ENCODE measurements at regions not wholly inside any gene's neighbourhood (a gene's known extent, or its start where the extent isn't known, plus 50 kb on each side); places are given as distances from the start of the nearest gene placed in this dataset.
"Not testable (repeated sequence)": the region's sequence is repeated elsewhere in the genome, so short reads cannot be mapped to it uniquely, and the experiment has no call there.

DNA sequence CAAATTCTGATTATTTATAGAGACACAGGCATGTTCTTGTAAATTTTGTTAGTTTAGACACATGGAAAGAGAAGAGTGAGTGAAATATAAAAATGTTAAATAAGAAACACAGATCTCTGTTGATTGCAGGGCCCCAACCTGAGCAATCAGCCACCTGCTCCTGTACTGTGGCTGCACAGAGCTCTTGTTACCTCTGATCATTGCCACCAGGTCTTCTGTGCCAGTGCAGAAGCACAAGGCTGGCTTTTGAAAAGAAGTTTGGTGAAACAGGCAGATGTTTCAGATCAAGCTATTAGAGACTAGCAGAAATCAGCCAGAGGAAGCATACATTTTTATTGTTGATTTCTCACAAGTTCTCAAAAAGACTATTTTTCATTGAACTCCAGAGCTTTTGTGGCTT, 434.1 kb upstream of the OR4E1 start:
- DNase-seq = no peak

DNA sequence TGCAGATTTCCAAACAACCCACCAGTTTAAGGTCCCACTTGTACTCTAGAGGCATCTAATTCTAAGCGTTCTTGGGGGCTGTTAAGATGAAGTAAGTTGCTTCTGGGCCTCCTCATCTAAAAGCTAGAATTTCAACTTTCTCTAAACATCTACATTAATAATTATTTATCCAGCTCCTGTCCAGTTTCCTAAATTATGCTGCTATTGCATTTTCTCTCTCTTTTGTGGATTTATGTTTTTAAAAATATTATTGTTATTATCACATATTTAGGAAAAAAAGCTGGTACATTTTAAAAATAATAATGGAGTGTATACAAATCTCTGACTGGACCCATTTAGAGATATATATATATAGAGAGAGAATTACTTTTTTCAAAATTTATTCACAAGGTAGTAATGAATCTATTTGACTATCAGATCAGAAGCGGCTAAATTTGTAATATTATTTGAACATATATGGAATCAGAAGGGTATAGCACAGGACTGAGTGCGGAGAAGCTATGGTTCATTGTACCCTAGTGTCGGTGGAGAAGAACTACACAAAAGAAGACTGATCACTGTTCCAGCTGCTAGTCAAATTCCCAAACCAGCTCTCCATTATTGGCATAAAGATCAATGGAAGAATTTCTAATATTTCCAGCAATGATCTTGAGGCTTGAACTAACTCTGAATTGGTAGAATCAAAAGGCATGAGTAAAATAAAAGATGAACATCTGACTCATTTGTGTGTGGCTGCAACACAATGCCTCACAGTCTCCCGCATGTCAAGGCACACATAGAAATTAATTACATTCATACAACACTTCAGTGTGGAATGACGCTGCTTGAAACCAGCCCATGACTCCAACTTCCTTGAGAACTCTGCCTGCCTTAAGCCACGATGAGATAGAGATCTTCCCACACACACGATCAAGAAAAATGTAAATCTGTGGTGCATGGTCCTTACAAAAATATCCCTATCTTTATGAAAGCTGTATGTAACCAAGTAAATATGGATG, 433.4 kb upstream of the OR4E1 start:
- DNase-seq = no peak

DNA sequence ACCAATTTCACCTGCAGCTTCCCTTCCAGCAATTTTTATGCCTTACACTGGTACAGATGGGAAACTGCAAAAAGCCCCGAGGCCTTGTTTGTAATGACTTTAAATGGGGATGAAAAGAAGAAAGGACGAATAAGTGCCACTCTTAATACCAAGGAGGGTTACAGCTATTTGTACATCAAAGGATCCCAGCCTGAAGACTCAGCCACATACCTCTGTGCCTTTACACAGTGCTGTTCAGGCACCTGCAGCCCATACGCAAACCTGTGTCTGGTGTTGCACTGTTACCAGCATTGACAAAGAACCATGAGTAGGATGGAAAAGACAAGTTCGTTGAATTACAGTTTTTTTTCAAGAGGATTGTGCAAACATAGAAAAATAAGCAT, 432.0 kb upstream of the OR4E1 start:
- no peak for DNase-seq

DNA sequence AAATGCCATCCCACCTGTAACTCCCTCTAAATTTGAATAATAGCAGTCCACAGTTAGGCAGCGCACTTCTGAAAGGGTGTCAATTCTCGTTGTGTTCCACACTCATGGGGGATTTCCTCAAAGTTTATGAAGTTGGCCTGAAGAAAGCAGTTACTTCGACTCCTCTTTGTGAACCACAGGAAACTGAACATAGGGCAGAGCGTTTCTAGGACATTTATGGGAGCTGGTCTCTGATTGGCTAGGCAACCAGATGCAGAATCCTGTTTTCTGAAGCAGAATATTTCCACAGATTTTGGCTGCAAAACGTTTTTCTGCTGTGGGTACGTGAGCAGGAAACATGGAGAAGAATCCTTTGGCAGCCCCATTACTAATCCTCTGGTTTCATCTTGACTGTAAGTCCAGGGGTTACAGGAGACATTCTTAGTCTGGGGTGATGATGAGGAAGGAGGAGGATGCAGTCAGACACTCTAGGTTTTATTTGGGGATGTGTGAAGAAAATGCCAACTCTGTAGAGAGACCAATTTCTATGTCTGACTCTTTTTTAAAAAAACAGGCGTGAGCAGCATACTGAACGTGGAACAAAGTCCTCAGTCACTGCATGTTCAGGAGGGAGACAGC, 431.5 kb upstream of the OR4E1 start:
- no peak for DNase-seq

DNA sequence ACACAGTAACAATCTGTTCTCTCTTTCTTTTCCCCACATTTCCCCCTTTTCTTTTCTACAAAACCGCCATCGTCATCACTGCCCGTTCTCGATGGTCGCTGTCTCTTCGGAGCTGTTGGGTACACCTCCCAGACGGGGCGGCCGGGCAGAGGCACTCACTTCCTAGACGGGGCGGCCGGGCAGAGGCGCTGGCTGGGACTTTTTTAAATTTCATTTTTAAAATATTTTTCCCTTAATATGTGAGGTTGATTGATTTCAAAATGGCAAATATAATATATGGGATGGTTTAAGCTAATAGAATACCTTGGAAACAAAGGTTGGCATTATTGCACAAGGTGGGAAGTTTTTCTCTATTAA, 427.1 kb upstream of the OR4E1 start:
- not testable (repeated sequence) for DNase-seq

DNA sequence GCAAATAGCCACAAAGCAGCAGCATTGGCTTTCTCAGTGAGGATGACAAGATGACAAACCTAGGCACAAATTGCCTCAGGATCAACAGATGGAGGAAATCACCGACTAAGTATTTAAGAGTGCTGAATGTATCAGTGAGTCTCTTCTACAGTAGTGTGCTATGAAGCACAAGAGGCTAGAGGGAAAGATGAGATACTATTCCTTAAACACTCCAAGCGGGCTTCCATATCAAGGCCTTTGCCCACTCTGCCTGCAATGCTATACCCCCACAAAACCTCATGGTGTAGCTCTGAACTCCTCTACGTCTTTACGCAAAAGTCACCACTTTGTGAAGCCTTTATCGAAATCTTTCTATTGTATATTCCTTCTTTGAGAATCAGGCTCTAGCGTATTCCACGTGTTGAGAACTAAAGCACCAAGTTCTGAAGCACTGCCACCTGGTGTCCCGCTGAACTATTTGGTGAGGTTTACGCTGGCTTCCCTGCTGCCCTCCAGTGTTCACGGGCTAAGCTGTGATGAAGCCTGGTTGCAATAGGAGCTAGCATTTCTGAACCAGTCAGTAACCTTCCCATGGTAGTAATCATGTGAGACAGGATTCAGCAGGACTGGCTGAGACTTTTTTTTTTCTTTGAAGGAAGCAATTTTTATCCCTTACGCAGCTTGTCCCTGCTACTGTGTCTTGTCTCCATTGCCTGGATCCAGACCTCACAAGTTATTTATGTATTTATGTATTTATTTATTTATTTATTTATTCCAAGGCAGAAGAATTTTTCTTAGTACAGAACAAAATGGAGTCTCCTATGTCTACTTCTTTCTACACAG, 426.5 kb upstream of the OR4E1 start:
- peak in 24 of 51 donors; percentile 1 to 56 (median 12) for DNase-seq

DNA sequence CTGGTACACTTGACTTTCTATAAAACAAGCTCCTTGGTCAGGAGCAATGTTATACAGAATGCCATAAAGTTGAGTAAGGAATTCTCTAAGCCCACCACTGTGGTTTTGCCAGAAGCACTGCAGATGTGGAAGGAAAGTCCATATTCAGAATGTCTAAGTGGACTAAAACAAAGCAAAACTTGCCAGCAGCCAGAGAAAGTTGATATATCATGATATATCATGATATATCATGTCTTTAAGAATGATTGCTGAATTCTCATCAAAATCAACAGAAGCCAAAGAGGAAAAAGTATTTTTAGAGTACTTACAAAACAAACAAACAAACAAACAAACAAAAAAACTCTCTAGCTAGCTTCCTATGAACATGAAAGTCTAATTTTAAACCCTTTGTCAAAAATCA, 424.8 kb upstream of the OR4E1 start:
- DNase-seq = no peak

DNA sequence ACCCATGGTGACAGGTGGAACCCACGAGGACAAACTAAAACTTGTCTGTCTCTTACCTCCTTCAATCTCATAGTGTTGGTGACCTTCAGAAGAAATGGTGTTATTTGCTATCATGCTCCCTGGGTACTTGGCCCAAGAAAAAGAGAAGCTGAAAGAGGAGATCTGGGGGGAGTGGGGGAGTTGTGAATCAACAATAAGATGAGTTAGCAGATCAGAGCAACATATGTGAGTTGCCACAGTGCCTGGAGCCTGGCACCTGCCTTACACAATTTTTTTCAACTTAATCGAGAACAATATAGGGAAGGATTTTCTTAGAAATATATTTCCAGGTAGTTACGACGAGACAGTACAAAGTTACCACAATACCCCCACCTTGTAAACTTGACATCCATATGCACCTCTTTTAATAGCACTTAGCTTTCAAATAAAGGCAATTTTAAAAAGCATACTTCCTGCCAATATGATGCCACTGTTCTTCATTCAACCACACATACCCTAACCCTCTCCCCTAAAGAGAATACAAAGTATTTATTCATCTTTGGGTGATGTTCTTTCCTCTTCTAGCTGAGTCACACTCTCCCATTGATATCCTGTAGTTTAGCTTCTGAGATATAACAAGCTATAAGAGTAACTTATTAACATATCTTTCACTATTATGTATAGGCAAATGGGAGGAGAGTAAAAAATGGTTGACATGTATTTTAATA, 424.1 kb upstream of the OR4E1 start:
- no peak for DNase-seq

DNA sequence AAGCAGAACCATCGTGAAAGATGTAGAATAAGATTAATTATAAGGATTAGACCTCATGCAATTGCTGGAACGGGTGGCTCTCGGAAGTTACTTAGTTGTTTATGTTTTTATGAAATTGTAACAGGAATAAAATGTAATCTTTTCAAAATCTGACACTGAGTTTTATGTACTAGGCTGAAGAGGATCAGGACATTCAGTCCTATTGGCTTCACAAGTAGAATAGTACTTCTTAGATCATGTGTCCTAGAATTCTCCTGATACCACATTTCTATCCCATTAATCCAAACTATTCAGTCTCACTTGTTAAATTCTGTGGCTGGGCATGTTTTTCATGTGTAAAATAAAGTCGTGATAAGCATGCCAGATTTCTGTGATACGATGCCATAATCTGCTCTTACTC, 423.5 kb upstream of the OR4E1 start:
- DNase-seq = no peak

DNA sequence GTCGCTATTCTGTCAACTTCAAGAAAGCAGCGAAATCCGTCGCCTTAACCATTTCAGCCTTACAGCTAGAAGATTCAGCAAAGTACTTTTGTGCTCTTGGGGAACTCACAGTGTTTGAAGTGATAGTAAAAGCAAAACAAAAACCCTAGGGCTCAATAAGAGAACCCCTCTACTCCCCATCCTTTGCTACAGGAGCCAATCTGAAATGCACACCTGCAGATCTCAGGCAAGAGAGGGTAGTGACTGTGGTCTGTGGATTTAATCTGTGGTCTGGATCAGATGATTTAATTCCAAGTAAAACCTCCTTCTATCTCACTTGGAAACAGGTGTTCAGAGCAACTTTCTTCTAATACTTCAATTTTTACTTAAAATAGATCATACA, 422.9 kb upstream of the OR4E1 start:
- DNase-seq = no peak

DNA sequence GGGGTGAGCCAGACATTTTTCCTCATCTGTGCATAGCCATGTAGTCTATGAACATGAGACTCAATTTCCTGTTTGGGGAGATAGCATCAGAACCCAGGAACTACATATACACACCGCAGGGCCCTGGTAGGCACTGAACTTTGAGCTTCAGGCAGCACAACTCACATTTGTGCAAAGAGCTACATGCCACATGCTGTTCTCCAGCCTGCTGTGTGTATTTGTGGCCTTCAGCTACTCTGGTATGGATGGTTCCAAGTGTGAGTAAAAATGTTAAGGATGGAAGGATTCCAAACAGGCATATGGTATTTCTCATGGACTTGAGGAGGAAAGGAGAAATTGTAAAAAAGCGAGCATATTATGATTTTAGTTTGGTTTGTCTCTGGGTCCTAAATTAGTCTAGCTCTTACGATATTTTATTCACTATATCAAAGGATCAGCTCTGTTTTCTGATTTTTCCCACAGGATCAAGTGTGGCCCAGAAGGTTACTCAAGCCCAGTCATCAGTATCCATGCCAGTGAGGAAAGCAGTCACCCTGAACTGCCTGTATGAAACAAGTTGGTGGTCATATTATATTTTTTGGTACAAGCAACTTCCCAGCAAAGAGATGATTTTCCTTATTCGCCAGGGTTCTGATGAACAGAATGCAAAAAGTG, 422.4 kb upstream of the OR4E1 start:
- peak in 1 of 51 donors; percentile 1 for DNase-seq

DNA sequence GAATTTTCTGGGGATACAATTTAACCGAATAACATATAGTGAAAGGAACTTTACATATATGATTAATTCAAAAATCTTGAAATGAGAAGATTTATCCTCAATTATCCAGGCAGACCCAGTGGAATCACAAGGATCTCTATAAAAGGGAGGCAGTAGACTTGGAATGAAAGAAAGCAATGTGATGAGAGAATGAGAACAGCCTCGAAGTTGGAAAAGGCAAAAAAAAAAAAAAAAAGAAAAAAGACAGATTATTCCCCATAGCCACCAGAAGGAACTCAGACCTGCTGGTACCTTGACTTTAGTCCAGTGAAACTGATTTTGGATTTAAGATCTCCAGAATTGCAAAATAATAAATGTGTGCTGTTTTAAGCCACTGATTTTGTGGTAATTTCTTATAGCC, 416.3 kb upstream of the OR4E1 start:
- DNase-seq = no peak

DNA sequence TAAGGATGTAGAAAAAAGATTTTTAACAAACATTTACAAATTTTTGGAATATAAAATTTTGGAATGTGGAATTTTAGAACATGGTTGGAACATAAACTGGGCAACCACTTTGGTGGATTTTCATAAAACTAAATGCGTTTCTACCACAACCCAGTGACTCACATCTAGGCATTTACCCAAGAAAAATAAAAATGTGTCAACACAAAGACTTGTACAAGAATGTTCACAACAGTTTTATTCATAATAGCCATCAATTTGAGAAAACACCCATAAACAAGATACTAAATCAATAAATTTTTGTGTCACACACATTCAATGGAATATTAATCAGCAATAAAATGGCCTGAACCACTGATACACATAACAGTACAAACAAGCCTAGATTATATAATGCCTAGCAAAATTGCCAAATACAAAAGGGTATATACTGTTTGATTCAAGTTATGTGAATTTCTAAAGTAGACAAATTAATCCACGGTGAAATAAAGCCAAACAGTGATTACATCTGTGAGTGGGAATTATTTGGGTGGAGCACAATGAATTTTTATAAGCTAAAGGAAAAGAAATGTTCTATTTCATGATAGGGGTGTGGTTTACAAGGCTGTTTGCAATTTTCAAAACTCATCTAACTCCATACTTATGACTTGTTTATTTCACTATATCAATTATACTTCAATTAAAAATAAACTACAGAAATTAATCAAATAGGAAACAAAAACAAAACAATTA, 415.2 kb upstream of the OR4E1 start:
- DNase-seq = no peak

DNA sequence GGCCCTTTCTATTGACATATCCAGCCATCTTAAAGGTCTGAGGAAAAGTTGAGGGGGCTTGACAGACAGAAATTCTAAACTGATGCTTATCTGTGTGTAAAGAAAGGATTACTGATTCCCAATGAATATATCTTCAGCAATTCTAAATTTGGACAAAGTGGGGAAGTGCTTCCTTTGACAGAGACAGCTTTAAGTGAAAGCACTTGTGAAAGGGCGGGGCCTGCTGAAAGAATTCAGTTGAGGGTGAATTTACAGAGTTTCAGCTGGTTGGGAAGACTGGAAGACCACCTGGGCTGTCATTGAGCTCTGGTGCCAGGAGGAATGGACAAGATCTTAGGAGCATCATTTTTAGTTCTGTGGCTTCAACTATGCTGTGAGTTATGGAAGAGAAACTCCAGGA, 412.5 kb upstream of the OR4E1 start:
- DNase-seq = no peak

DNA sequence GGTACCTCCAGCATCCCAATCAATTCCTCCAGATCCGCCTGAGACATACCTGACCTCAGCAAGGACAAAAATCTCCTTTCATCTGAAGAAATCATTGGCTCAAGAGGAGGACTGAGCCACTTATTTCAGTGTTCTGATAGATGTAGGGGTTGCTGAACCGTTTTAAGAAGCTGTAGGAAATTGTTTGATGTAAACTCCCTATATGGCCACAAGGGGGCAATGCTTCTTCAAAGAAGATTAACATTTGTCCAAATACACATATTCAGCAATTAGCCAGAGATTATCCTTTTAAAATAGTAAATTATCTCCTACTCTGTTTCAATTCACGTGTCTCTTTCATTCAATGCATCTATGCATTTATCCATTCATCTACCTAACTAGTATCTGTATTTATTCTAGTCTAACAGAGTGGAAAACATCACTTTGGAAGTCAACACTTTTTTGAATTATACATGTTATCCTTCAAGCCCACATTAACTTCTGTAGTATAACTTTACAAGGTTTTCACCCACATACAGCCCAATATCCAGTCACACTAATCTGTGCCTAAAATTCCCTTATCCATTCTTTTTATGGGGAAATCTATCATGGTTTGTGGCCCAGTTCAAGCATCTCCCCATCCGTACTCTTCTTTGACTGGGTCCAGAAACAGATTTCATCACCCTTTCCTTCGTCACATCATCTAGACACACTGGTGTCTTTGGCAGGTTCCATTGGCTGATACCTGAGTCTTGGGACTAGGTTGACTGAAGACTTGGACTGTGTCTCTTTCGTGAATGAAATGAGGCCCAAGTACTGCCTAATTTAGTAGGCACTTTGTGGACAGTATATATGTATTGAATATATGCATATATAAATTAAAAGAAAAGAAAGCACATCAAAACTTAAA, 411.0 kb upstream of the OR4E1 start:
- peak in 2 of 51 donors; percentile 5 to 32 for DNase-seq

DNA sequence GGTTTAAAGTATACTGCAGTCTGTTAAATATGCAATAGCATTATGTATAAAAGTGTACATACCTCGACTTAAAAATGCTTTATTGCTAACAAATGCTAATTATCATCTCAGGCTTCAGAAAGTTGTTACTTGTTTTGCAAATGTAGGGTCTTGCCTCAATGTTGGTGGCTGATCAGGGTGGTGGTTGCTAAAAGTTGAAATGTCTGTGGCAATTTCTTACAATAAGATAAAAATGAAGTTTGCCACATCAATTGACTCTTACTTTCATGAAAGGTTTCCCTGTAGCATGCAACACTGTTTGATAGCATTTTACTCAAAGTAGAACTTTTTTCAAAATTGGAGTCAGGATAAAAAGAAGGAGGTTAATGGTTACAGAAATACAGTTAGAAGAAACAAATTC, 407.7 kb upstream of the OR4E1 start:
- no peak for DNase-seq

DNA sequence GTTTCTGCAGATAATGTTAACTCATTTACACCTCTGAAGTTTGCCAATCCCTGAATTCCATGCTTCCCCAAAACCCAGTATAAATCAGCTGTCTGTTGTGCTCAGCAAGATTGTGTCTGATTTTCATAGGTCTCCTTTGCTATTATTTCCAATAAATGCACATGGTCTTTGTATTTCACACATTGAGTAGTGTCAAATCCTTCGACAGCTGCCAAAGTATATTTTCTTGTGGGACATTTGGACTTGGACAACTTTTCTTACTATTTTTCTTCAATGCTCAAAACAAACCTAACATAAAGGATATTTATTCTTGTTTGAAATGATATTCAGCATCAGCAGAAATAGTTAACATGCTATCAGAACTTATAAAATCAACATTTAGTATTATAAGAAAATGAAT, 406.1 kb upstream of the OR4E1 start:
- DNase-seq = no peak

DNA sequence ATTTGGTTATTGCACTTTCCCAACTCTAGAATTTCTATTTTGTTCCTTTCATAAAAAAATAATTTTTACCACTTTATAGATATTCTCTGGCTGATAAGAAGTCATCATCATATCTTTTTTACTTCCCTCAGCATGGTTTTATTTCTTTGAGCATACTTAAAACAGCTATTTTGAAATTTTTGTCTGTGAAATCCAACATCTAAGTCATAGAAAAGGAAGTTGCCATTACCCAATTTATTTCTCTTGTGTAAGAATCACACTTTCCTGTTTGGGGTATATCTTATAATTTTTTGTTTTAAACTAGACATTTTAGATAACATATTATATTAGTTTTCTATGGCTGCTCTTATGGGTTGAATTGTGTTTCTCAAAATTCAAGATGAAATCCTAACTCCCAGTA, 400.2 kb upstream of the OR4E1 start:
- no peak for DNase-seq

DNA sequence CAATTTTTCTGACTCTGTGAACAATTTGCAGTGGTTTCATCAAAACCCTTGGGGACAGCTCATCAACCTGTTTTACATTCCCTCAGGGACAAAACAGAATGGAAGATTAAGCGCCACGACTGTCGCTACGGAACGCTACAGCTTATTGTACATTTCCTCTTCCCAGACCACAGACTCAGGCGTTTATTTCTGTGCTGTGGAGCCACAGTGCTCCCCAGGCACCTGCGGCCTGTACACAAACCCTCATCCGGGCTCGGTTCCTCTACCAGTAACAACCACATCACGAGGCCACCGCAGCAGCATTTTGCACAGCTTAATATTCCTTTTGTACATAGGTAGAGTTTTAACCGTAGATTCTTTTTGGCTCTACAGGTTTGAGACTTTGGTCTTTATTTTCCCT, 397.4 kb upstream of the OR4E1 start:
- DNase-seq = no peak
